ENCODE measurements at regions not wholly inside any gene's neighbourhood (a gene's known extent, or its start where the extent isn't known, plus 50 kb on each side); places are given as distances from the start of the nearest gene placed in this dataset.

GRCh38 chr2:195316486-195316885 is 340.5 kb upstream of the SLC39A10 start:
- Histone ChIP-seq H3K27ac (ENCODE audit: insufficient read depth in 1 of 2, low read depth in 1 of 2, low read length in 2 of 2, poor library complexity in 1 of 2, severe bottlenecking in 2 of 2) (no peak overlapping the region), H3K36me3 (ENCODE audit: control insufficient read depth in 4 of 4, insufficient read depth in 4 of 4, low read length in 3 of 4) (no peaks in the 10 kb centered on the region), H3K27me3 (replicated peaks in 2 of 5; ENCODE audit: control insufficient read depth in 4 of 5, insufficient read depth in 5 of 5, low read length in 4 of 5) (no peaks in the 10 kb centered on the region), H3K4me3 (ENCODE audit: control insufficient read depth in 1 of 7, extremely low read depth in 1 of 7, insufficient read depth in 4 of 7, low read depth in 2 of 7, low read length in 6 of 7) (no peak overlapping the region), H3K9me3 (ENCODE audit: control extremely low read depth in 1 of 5, control insufficient read depth in 4 of 5, insufficient read depth in 2 of 5, low read depth in 1 of 5, low read length in 4 of 5) (peaks cover 0 to 2% (median 0%) of the 10 kb centered on the region in 5 experiments), H3K4me1 (ENCODE audit: control extremely low read depth in 1 of 4, control insufficient read depth in 4 of 4, insufficient read depth in 4 of 4, low read length in 3 of 4) (peaks cover 0 to 26% (median 11%) of the 10 kb centered on the region in 4 experiments)
- ChIA-PET CTCF (interaction anchor here (1.0 to 3.9 kb wide), 3 partner anchors 10 to 1149 kb away, joined by 3 to 18 read pairs (median 10); no protein-coding TSS in a partner anchor), POLR2A (no interaction called here)
- peak in 2 of 3 donors; percentile 40 to 45 for DNase-seq

GRCh38 chr2:195313962-195314361 is 343.1 kb upstream of the SLC39A10 start:
- H3K9me3 ChIP-seq (ENCODE audit: control extremely low read depth in 1 of 5, control insufficient read depth in 4 of 5, insufficient read depth in 2 of 5, low read depth in 1 of 5, low read length in 4 of 5) = peaks cover 0 to 2% (median 0%) of the 10 kb centered on the region in 5 experiments
- no CpG with 5 or more reads among the region's 1 CpG for WGBS (ENCODE audit: insufficient coverage)
- peak in 2 of 3 donors; percentile 33 to 54 for DNase-seq
- H3K36me3 ChIP-seq (ENCODE audit: control insufficient read depth in 4 of 4, insufficient read depth in 4 of 4, low read length in 3 of 4) = no peaks in the 10 kb centered on the region
- no peaks in the 10 kb centered on the region for H3K27me3 ChIP-seq (replicated peaks in 2 of 5; ENCODE audit: control insufficient read depth in 4 of 5, insufficient read depth in 5 of 5, low read length in 4 of 5)
- peaks cover 0 to 9% (median 4%) of the 10 kb centered on the region in 4 experiments for H3K4me1 ChIP-seq (ENCODE audit: control extremely low read depth in 1 of 4, control insufficient read depth in 4 of 4, insufficient read depth in 4 of 4, low read length in 3 of 4)
- POLR2A ChIA-PET = no interaction called here
- no peak overlapping the region for H3K27ac ChIP-seq (ENCODE audit: insufficient read depth in 1 of 2, low read depth in 1 of 2, low read length in 2 of 2, poor library complexity in 1 of 2, severe bottlenecking in 2 of 2)
- CTCF ChIA-PET = no interaction called here
- H3K4me3 ChIP-seq (ENCODE audit: control insufficient read depth in 1 of 7, extremely low read depth in 1 of 7, insufficient read depth in 4 of 7, low read depth in 2 of 7, low read length in 6 of 7) = no peak overlapping the region

- Histone ChIP-seq H3K27ac (ENCODE audit: insufficient read depth in 1 of 2, low read depth in 1 of 2, low read length in 2 of 2, poor library complexity in 1 of 2, severe bottlenecking in 2 of 2) (no peak overlapping the region), H3K27me3 (replicated peaks in 2 of 5; ENCODE audit: control insufficient read depth in 4 of 5, insufficient read depth in 5 of 5, low read length in 4 of 5) (no peaks in the 10 kb centered on the region), H3K4me3 (ENCODE audit: control insufficient read depth in 1 of 7, extremely low read depth in 1 of 7, insufficient read depth in 4 of 7, low read depth in 2 of 7, low read length in 6 of 7) (no peak overlapping the region), H3K36me3 (ENCODE audit: control insufficient read depth in 4 of 4, insufficient read depth in 4 of 4, low read length in 3 of 4) (no peaks in the 10 kb centered on the region), H3K4me1 (ENCODE audit: control extremely low read depth in 1 of 4, control insufficient read depth in 4 of 4, insufficient read depth in 4 of 4, low read length in 3 of 4) (peaks cover 0 to 1% (median 0%) of the 10 kb centered on the region in 4 experiments), H3K9me3 (ENCODE audit: control extremely low read depth in 1 of 5, control insufficient read depth in 4 of 5, insufficient read depth in 2 of 5, low read depth in 1 of 5, low read length in 4 of 5) (peaks cover 0 to 2% (median 0%) of the 10 kb centered on the region in 5 experiments)
- ChIA-PET CTCF (no interaction called here), POLR2A (no interaction called here)
- WGBS (ENCODE audit: insufficient coverage) = no CpG with 5 or more reads among the region's 4 CpGs
- DNase-seq = peak in 2 of 3 donors; percentile 53 to 67
Measured at GRCh38 chr2:195312662-195313061, 344.4 kb upstream of the SLC39A10 start.

GRCh38 chr2:195308163-195308562 is 348.9 kb upstream of the SLC39A10 start:
- H3K4me1 ChIP-seq (ENCODE audit: control extremely low read depth in 1 of 4, control insufficient read depth in 4 of 4, insufficient read depth in 4 of 4, low read length in 3 of 4) = no peaks in the 10 kb centered on the region
- H3K36me3 ChIP-seq (ENCODE audit: control insufficient read depth in 4 of 4, insufficient read depth in 4 of 4, low read length in 3 of 4) = no peaks in the 10 kb centered on the region
- no peak overlapping the region for H3K4me3 ChIP-seq (ENCODE audit: control insufficient read depth in 1 of 7, extremely low read depth in 1 of 7, insufficient read depth in 4 of 7, low read depth in 2 of 7, low read length in 6 of 7)
- ChIA-PET POLR2A (no interaction called here), CTCF (interaction anchor here (3.7 kb wide), 1 partner anchor 10 kb away, joined by 18 read pairs; no protein-coding TSS in a partner anchor)
- WGBS (ENCODE audit: insufficient coverage) = no CpG with 5 or more reads among the region's 1 CpG
- no peak for DNase-seq
- no peak overlapping the region for H3K27ac ChIP-seq (ENCODE audit: insufficient read depth in 1 of 2, low read depth in 1 of 2, low read length in 2 of 2, poor library complexity in 1 of 2, severe bottlenecking in 2 of 2)
- H3K9me3 ChIP-seq (ENCODE audit: control extremely low read depth in 1 of 5, control insufficient read depth in 4 of 5, insufficient read depth in 2 of 5, low read depth in 1 of 5, low read length in 4 of 5) = peaks cover 0 to 2% (median 0%) of the 10 kb centered on the region in 5 experiments
- no peaks in the 10 kb centered on the region for H3K27me3 ChIP-seq (replicated peaks in 2 of 5; ENCODE audit: control insufficient read depth in 4 of 5, insufficient read depth in 5 of 5, low read length in 4 of 5)

- ChIA-PET POLR2A (no interaction called here), CTCF (interaction anchor here (3.7 kb wide), 1 partner anchor 10 kb away, joined by 18 read pairs; no protein-coding TSS in a partner anchor)
- Histone ChIP-seq H3K9me3 (ENCODE audit: control extremely low read depth in 1 of 5, control insufficient read depth in 4 of 5, insufficient read depth in 2 of 5, low read depth in 1 of 5, low read length in 4 of 5) (peaks cover 0 to under 1% (median 0%) of the 10 kb centered on the region in 5 experiments), H3K4me3 (ENCODE audit: control insufficient read depth in 1 of 7, extremely low read depth in 1 of 7, insufficient read depth in 4 of 7, low read depth in 2 of 7, low read length in 6 of 7) (no peak overlapping the region), H3K27ac (ENCODE audit: insufficient read depth in 1 of 2, low read depth in 1 of 2, low read length in 2 of 2, poor library complexity in 1 of 2, severe bottlenecking in 2 of 2) (no peak overlapping the region), H3K36me3 (ENCODE audit: control insufficient read depth in 4 of 4, insufficient read depth in 4 of 4, low read length in 3 of 4) (no peaks in the 10 kb centered on the region), H3K27me3 (replicated peaks in 2 of 5; ENCODE audit: control insufficient read depth in 4 of 5, insufficient read depth in 5 of 5, low read length in 4 of 5) (no peaks in the 10 kb centered on the region), H3K4me1 (ENCODE audit: control extremely low read depth in 1 of 4, control insufficient read depth in 4 of 4, insufficient read depth in 4 of 4, low read length in 3 of 4) (no peaks in the 10 kb centered on the region)
- no peak for DNase-seq
- 100% methylated on average over 6 of the region's 7 CpGs for WGBS (ENCODE audit: insufficient coverage)
Measured at GRCh38 chr2:195307751-195308150, 349.3 kb upstream of the SLC39A10 start.

- Histone ChIP-seq H3K27me3 (replicated peaks in 2 of 5; ENCODE audit: control insufficient read depth in 4 of 5, insufficient read depth in 5 of 5, low read length in 4 of 5) (no peaks in the 10 kb centered on the region), H3K36me3 (ENCODE audit: control insufficient read depth in 4 of 4, insufficient read depth in 4 of 4, low read length in 3 of 4) (no peaks in the 10 kb centered on the region), H3K4me3 (ENCODE audit: control insufficient read depth in 1 of 7, extremely low read depth in 1 of 7, insufficient read depth in 4 of 7, low read depth in 2 of 7, low read length in 6 of 7) (no peak overlapping the region), H3K4me1 (ENCODE audit: control extremely low read depth in 1 of 4, control insufficient read depth in 4 of 4, insufficient read depth in 4 of 4, low read length in 3 of 4) (no peaks in the 10 kb centered on the region), H3K9me3 (ENCODE audit: control extremely low read depth in 1 of 5, control insufficient read depth in 4 of 5, insufficient read depth in 2 of 5, low read depth in 1 of 5, low read length in 4 of 5) (no peaks in the 10 kb centered on the region), H3K27ac (ENCODE audit: insufficient read depth in 1 of 2, low read depth in 1 of 2, low read length in 2 of 2, poor library complexity in 1 of 2, severe bottlenecking in 2 of 2) (no peak overlapping the region)
- 89% methylated on average over 3 of the region's 5 CpGs for WGBS (ENCODE audit: insufficient coverage)
- ChIA-PET CTCF (no interaction called here), POLR2A (no interaction called here)
- DNase-seq = peak in 1 of 3 donors; percentile 6
Measured at GRCh38 chr2:195304310-195304709, 352.7 kb upstream of the SLC39A10 start.

GRCh38 chr2:195300631-195301030 is 356.4 kb upstream of the SLC39A10 start:
- Histone ChIP-seq H3K4me1 (ENCODE audit: control extremely low read depth in 1 of 4, control insufficient read depth in 4 of 4, insufficient read depth in 4 of 4, low read length in 3 of 4) (no peaks in the 10 kb centered on the region), H3K27ac (ENCODE audit: insufficient read depth in 1 of 2, low read depth in 1 of 2, low read length in 2 of 2, poor library complexity in 1 of 2, severe bottlenecking in 2 of 2) (no peak overlapping the region), H3K4me3 (ENCODE audit: control insufficient read depth in 1 of 7, extremely low read depth in 1 of 7, insufficient read depth in 4 of 7, low read depth in 2 of 7, low read length in 6 of 7) (no peak overlapping the region), H3K27me3 (replicated peaks in 2 of 5; ENCODE audit: control insufficient read depth in 4 of 5, insufficient read depth in 5 of 5, low read length in 4 of 5) (no peaks in the 10 kb centered on the region), H3K36me3 (ENCODE audit: control insufficient read depth in 4 of 4, insufficient read depth in 4 of 4, low read length in 3 of 4) (no peaks in the 10 kb centered on the region), H3K9me3 (ENCODE audit: control extremely low read depth in 1 of 5, control insufficient read depth in 4 of 5, insufficient read depth in 2 of 5, low read depth in 1 of 5, low read length in 4 of 5) (no peaks in the 10 kb centered on the region)
- ChIA-PET CTCF (no interaction called here), POLR2A (no interaction called here)
- no peak for DNase-seq
- no CpG with 5 or more reads among the region's 2 CpGs for WGBS (ENCODE audit: insufficient coverage)

Data from common myeloid progenitor, CD34-positive (primary cell).